ENCODE measurements at regions not wholly inside any gene's neighbourhood (a gene's known extent, or its start where the extent isn't known, plus 50 kb on each side); places are given as distances from the start of the nearest gene placed in this dataset.

GRCh38 chr5:14995229-14995628, 123.7 kb upstream of the ANKH start:
- TF ChIP-seq SUZ12 (IDR thresholded peaks at IDR 0.05; ENCODE audit: low read length) (no peak), CTBP2 (IDR thresholded peaks at IDR 0.05; ENCODE audit: borderline replicate concordance, insufficient read depth, insufficient read length, low read length) (no peak), E2F6 (IDR thresholded peaks at IDR 0.05) (no peak), CREB1 (IDR thresholded peaks at IDR 0.05) (no peak), NANOG (IDR thresholded peaks at IDR 0.05; ENCODE audit: insufficient read depth, low read depth, low read length, poor library complexity, severe bottlenecking) (no peak), CHD1 (IDR thresholded peaks at IDR 0.05; ENCODE audit: low read depth, low read length) (no peak), RNF2 (IDR thresholded peaks at IDR 0.05; ENCODE audit: borderline replicate concordance, low read depth, low read length, missing control alignments, poor library complexity, severe bottlenecking) (no peak), HDAC2 (IDR thresholded peaks at IDR 0.05; ENCODE audit: borderline replicate concordance in 1 of 2, low read depth in 2 of 2, low read length in 2 of 2) (no peak), PHF8 (conservative IDR thresholded peaks at IDR 0.05; ENCODE audit: low read depth, low read length) (no peak), TAF1 (IDR thresholded peaks at IDR 0.05; ENCODE audit: low read depth, low read length) (no peak)
- no peak overlapping the region for H3K9ac ChIP-seq (replicated peaks in 1 of 4; ENCODE audit: extremely low read depth in 1 of 4, low read depth in 3 of 4, low read length in 3 of 4)
- H4K5ac ChIP-seq (ENCODE audit: insufficient read length, low read depth, low read length), result no peak overlapping the region
- no peaks in the 10 kb centered on the region for H4K20me1 ChIP-seq (replicated peaks in 1 of 2; ENCODE audit: control insufficient read depth in 1 of 2, insufficient read depth in 2 of 2, low read length in 2 of 2)
- WGBS, 2 experiments (ENCODE audit: extremely low coverage in 1 of 2, insufficient coverage in 1 of 2, insufficient read length in 1 of 2, insufficient replicate concordance in 2 of 2, low coverage in 1 of 2, low lambda C conversion rate in 2 of 2, missing lambda C conversion rate in 1 of 2), result 98% methylated on average over 4 of the region's 4 CpGs; no CpG with 5 or more reads in 1 of the 2 experiments
- no peak overlapping the region for H3K4ac ChIP-seq (replicated peaks; ENCODE audit: insufficient read length, low read depth, low read length)
- no peak overlapping the region for H3K4me2 ChIP-seq (ENCODE audit: insufficient read depth in 1 of 2, low read depth in 2 of 2, low read length in 2 of 2)
- no peak overlapping the region for H2BK5ac ChIP-seq (ENCODE audit: low read depth, low read length)
- H2AFZ ChIP-seq (ENCODE audit: low read length), result no peak overlapping the region
- peaks cover 4 to 6% of the 10 kb centered on the region in 2 experiments; a peak in 2 of 4 replicates for H3K9me3 ChIP-seq (ENCODE audit: insufficient read depth in 2 of 2, low read depth in 1 of 2, low read length in 1 of 2)
- no peak for DNase-seq (ENCODE audit: low read depth in 1 of 2, low spot score in 2 of 2)
- H2BK12ac ChIP-seq (ENCODE audit: low read depth, low read length), result no peak overlapping the region
- no peak overlapping the region for H3K56ac ChIP-seq (replicated peaks; ENCODE audit: insufficient read length, low read depth, low read length)
- no peaks in the 10 kb centered on the region for H3K4me1 ChIP-seq (replicated peaks in 1 of 4; ENCODE audit: control insufficient read depth in 3 of 4, insufficient read depth in 4 of 4, low read length in 3 of 4)
- H3K23me2 ChIP-seq (ENCODE audit: low read depth, low read length), result no peaks in the 10 kb centered on the region
- H4K91ac ChIP-seq (replicated peaks; ENCODE audit: insufficient read length, low read length), result no peak overlapping the region
- no peak overlapping the region for H3K23ac ChIP-seq (ENCODE audit: insufficient read length)
- H2AK5ac ChIP-seq (ENCODE audit: low read depth, low read length), result no peak overlapping the region
- H2BK15ac ChIP-seq (ENCODE audit: low read length), result no peak overlapping the region
- no peaks in the 10 kb centered on the region for H3K79me1 ChIP-seq (ENCODE audit: low read depth, low read length)
- POLR2A ChIA-PET (ENCODE audit: partially characterized antibody), result no interaction called here
- no peaks in the 10 kb centered on the region for H3K79me2 ChIP-seq (ENCODE audit: control insufficient read depth in 1 of 2, insufficient read depth in 2 of 2, low read length in 2 of 2)
- H3K18ac ChIP-seq (ENCODE audit: extremely low read depth, low read length), result no peak overlapping the region
- no peak overlapping the region for H2BK120ac ChIP-seq (replicated peaks; ENCODE audit: low read depth, low read length)
- no peak overlapping the region for H2BK20ac ChIP-seq (ENCODE audit: low read length)
- no peak overlapping the region for H3K4me3 ChIP-seq (ENCODE audit: extremely low read depth in 1 of 4, insufficient read depth in 2 of 4, low read depth in 3 of 4, low read length in 4 of 4)
- no peak overlapping the region for H3K14ac ChIP-seq (ENCODE audit: insufficient read length)
- H3K27ac ChIP-seq (ENCODE audit: low read depth, low read length), result no peak overlapping the region
- H3K36me3 ChIP-seq (ENCODE audit: control insufficient read depth in 2 of 4, insufficient read depth in 4 of 4, low read length in 3 of 4), result no peaks in the 10 kb centered on the region
- no peak for FAIRE-seq
- CTCF ChIA-PET (ENCODE audit: partially characterized antibody), result interaction anchor here (1.5 to 3.4 kb wide), 2 partner anchors 8 to 310 kb away, joined by 3 to 17 read pairs; no protein-coding TSS in a partner anchor
- no peaks in the 10 kb centered on the region for H3K27me3 ChIP-seq (replicated peaks in 1 of 4; ENCODE audit: control insufficient read depth in 3 of 4, extremely low read depth in 1 of 4, insufficient read depth in 3 of 4, low read length in 3 of 4)
- H4K8ac ChIP-seq (ENCODE audit: extremely low read depth, insufficient read depth, low read length), result no peak overlapping the region

Measured in H1 (cell line).